Tibial nerve (tissue), 4 donors: ENCODE measurements at regions not wholly inside any gene's neighbourhood (a gene's known extent, or its start where the extent isn't known, plus 50 kb on each side); places are given as distances from the start of the nearest gene placed in this dataset.

ENCODE experiments used
- CTCF ChIP-seq, 5 experiments: fragments of 200-600 bp in 3 of 5; fragments of 450-650 bp in 2 of 5; sonication (generic) in 3 of 5; IDR thresholded peaks; one replicate each; pipeline ENCODE4 v1.5.1; 2016 to 2019; ENCODE audit warnings: antibody characterized with exemption in 5 of 5, mild to moderate bottlenecking in 3 of 5, moderate library complexity in 2 of 5
- EP300 ChIP-seq, 2 donors: sonication (generic); formaldehyde crosslinking; IDR thresholded peaks; one replicate each; pipeline ENCODE4 v1.6.1; 2017; ENCODE audit warnings: antibody characterized with exemption in 2 of 2, mild to moderate bottlenecking in 1 of 2
- POLR2A ChIP-seq, 2 donors: fragments of 450-650 bp; IDR thresholded peaks; one replicate each; pipeline ENCODE4 v1.6.1; 2017; ENCODE audit warnings: antibody characterized with exemption in 2 of 2, mild to moderate bottlenecking in 2 of 2, moderate library complexity in 2 of 2

GRCh38 chr3:110905121-110905520 lies 166.5 kb upstream of the NECTIN3 start:
- TF ChIP-seq CTCF (IDR thresholded peaks at IDR 0.05): no peak
- TF ChIP-seq POLR2A (IDR thresholded peaks at IDR 0.05): no peak
- no peak for TF ChIP-seq EP300 (IDR thresholded peaks at IDR 0.05)
